Brain microvascular endothelial cell (primary cell): ENCODE measurements at regions not wholly inside any gene's neighbourhood (a gene's known extent, or its start where the extent isn't known, plus 50 kb on each side); places are given as distances from the start of the nearest gene placed in this dataset.

Experiments
- DNase-seq: peaks from one replicate; pipeline ENCODE4 v3.0.0-alpha.2; 2020
- H3K27ac ChIP-seq: fragments of 250-450 bp; sonication (Bioruptor Pico); 2 replicates; pipeline ENCODE4 v1.5.1; 2020; ENCODE audit warnings: mild to moderate bottlenecking, moderate library complexity
- H3K27me3 ChIP-seq: fragments of 250-450 bp; sonication (Bioruptor Pico); replicated peaks from 2 replicates; pipeline ENCODE4 v1.5.1; 2020; ENCODE audit warnings: mild to moderate bottlenecking
- H3K36me3 ChIP-seq: fragments of 250-450 bp; sonication (Bioruptor Pico); replicated peaks from 2 replicates; pipeline ENCODE4 v1.5.1; 2020; ENCODE audit warnings: mild to moderate bottlenecking
- H3K4me3 ChIP-seq: 2 replicates; pipeline ENCODE4 v1.5.1; 2011; ENCODE audit warnings: low read depth, mild to moderate bottlenecking, control low read depth, low read length, moderate library complexity
- CTCF ChIP-seq: IDR thresholded peaks from 2 replicates; pipeline ENCODE4 v1.5.1; 2011; ENCODE audit warnings: low read depth, mild to moderate bottlenecking, moderate library complexity, low read length, control low read depth, inconsistent platforms; ENCODE audit errors: missing control alignments
- in situ Hi-C: cut with HindIII; loops from 2 replicates; pipeline ENCODE4 v1.10.0; 2017; ENCODE audit warnings: low sequenced_read_pairs, low pct_ligation_motif_present

GRCh38 chr16:86638642-86639041, 60.3 kb downstream of the FOXL1 start:
- Histone ChIP-seq H3K36me3 (no peaks in the 10 kb centered on the region), H3K27ac (no peak overlapping the region), H3K27me3 (no peaks in the 10 kb centered on the region), H3K4me3 (no peak overlapping the region)
- no peak for DNase-seq
- in situ Hi-C loops = no loop called here
- TF ChIP-seq CTCF = no peak

- Histone ChIP-seq H3K27me3 (no peaks in the 10 kb centered on the region), H3K4me3 (no peak overlapping the region), H3K36me3 (no peaks in the 10 kb centered on the region), H3K27ac (no peak overlapping the region)
- no peak for TF ChIP-seq CTCF
- DNase-seq = no peak
- in situ Hi-C loops = no loop called here
Measured at GRCh38 chr16:86639354-86639753, 61.0 kb downstream of the FOXL1 start.

GRCh38 chr16:86640265-86640843, 62.0 kb downstream of the FOXL1 start:
- in situ Hi-C loops = no loop called here
- H3K27ac ChIP-seq = no peak overlapping the region
- no peak for DNase-seq
- no peaks in the 10 kb centered on the region for H3K27me3 ChIP-seq
- TF ChIP-seq CTCF = no peak
- no peaks in the 10 kb centered on the region for H3K36me3 ChIP-seq
- no peak overlapping the region for H3K4me3 ChIP-seq

- DNase-seq = no peak
- in situ Hi-C loops = no loop called here
- Histone ChIP-seq H3K36me3 (no peaks in the 10 kb centered on the region), H3K4me3 (no peak overlapping the region), H3K27ac (no peak overlapping the region), H3K27me3 (no peaks in the 10 kb centered on the region)
- no peak for TF ChIP-seq CTCF
Measured at GRCh38 chr16:86642087-86642486, 63.7 kb downstream of the FOXL1 start.

DNA sequence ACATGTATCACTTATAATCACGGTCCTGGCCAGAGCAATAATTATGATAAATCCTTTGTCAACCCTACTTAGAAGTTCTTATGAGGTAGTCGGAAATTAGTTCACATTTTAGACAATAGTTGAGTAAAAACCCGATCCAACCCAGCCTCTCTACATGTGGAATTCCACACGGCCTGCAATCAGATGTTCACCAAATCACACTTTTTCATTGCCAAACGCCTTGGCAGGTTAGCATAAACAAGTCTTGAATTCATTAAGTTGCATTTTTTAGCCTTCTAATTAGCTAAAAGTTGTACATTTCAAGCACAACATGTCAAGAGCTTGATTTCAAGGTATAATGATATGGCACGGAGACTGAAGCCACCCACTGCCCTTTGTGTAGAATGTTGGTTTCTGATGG, 65.3 kb downstream of the FOXL1 start:
- in situ Hi-C loops = no loop called here
- no peaks in the 10 kb centered on the region for H3K36me3 ChIP-seq
- DNase-seq = no peak
- H3K27me3 ChIP-seq = no peaks in the 10 kb centered on the region
- no peak overlapping the region for H3K4me3 ChIP-seq
- TF ChIP-seq CTCF = no peak
- H3K27ac ChIP-seq = no peak overlapping the region

DNA sequence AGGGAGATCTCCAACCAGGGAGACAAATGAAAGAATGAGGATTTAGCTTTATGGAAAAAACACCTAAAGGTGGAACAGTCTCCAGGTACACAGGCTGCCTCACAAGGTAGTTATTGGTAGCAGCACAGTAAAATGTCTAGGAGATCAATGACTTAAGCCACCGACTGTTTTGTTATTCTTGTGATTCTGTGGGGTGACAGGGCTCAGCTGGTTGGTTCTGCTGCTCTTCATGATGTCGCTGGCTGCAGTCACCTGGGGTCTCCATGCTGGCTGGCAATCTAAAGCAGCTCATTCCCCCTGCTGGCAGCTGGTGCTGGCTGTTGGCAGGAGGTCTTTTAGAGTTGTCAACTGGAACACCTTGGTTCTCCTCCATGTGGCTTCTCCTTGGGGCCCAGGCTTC, 69.2 kb downstream of the FOXL1 start:
- H3K27me3 ChIP-seq = no peaks in the 10 kb centered on the region

More for the DNA sequence above, 69.2 kb downstream of the FOXL1 start:
- in situ Hi-C loops = no loop called here
- no peak for TF ChIP-seq CTCF
- no peak for DNase-seq
- Histone ChIP-seq H3K4me3 (no peak overlapping the region), H3K27ac (no peak overlapping the region), H3K36me3 (no peaks in the 10 kb centered on the region)
